SK-N-SH (cell line): ENCODE measurements at regions not wholly inside any gene's neighbourhood (a gene's known extent, or its start where the extent isn't known, plus 50 kb on each side); places are given as distances from the start of the nearest gene placed in this dataset.

Source experiments
- CTCF ChIA-PET: fragments of 300-600, 350-600 bp; formaldehyde crosslinking; extraction: SDS; loops from one replicate; lab custom pipeline; 2021; lab: Yijun Ruan, JAX
- POLR2A ChIA-PET: fragments of 350-600 bp; sonication (Branson Sonifier 250); formaldehyde crosslinking; extraction: SDS; loops from one replicate; lab custom pipeline; 2020; ENCODE audit warnings: antibody characterized with exemption, inconsistent platforms; lab: Yijun Ruan, JAX
- DNase-seq: peaks from one replicate; pipeline ENCODE4 v3.0.0; 2012
- H2AFZ ChIP-seq: fragments of 200-600 bp; sonication (generic); 2 replicates; pipeline ENCODE4 v1.8.1; 2016; ENCODE audit warnings: antibody characterized with exemption, mild to moderate bottlenecking, low read depth
- H3F3A ChIP-seq: fragments of 200-600 bp; sonication (generic); replicated peaks from 2 replicates; pipeline ENCODE3; 2016; ENCODE audit warnings: antibody characterized with exemption, mild to moderate bottlenecking; ENCODE audit not compliant: insufficient read depth
- H3K27ac ChIP-seq, 2 experiments: fragments of 200-500 bp in 1 of 2; fragments of 200-600 bp in 1 of 2; sonication (Bioruptor generic) in 1 of 2; sonication (generic), shearing (Covaris generic) in 1 of 2; 2 replicates each; pipeline versions ENCODE4 v1.5.1 to v1.6.1; 2014 to 2016; ENCODE audit warnings: low read depth in 2 of 2, inconsistent platforms in 1 of 2, low read length in 1 of 2, mild to moderate bottlenecking in 1 of 2, mixed read lengths in 1 of 2
- H3K27me3 ChIP-seq: fragments of 200-600 bp; sonication (generic), shearing (Covaris generic); 2 replicates; pipeline ENCODE4 v1.6.1; 2016; ENCODE audit warnings: mixed run types; ENCODE audit not compliant: insufficient read depth
- H3K36me3 ChIP-seq, 2 experiments: fragments of 200-500 bp in 1 of 2; fragments of 200-600 bp in 1 of 2; sonication (Bioruptor generic) in 1 of 2; sonication (generic) in 1 of 2; replicated peaks in 1 of 2; 2 replicates each; pipeline versions ENCODE3 to v1.5.1; 2014 to 2016; ENCODE audit warnings: low read length in 1 of 2, mild to moderate bottlenecking in 1 of 2; ENCODE audit not compliant: insufficient read depth in 2 of 2, control insufficient read depth in 1 of 2
- H3K4me1 ChIP-seq, 2 experiments: fragments of 200-500 bp in 1 of 2; fragments of 200-600 bp in 1 of 2; sonication (Bioruptor generic) in 1 of 2; sonication (generic), shearing (Covaris generic) in 1 of 2; 2 replicates each; pipeline versions ENCODE4 v1.5.1 to v1.6.1; 2014 to 2016; ENCODE audit warnings: low read depth in 1 of 2, low read length in 1 of 2, mixed run types in 1 of 2; ENCODE audit not compliant: insufficient read depth in 2 of 2, control insufficient read depth in 1 of 2
- H3K4me2 ChIP-seq: fragments of 200-600 bp; sonication (generic), shearing (Covaris generic); 2 replicates; pipeline ENCODE4 v1.6.1; 2017; ENCODE audit warnings: mixed run types
- H3K4me3 ChIP-seq, 2 experiments: fragments of 200-500 bp in 1 of 2; fragments of 200-600 bp in 1 of 2; sonication (Bioruptor generic) in 1 of 2; sonication (generic), shearing (Covaris generic) in 1 of 2; 2 replicates each; pipeline versions ENCODE4 v1.5.1 to v1.8.1; 2014 to 2016; ENCODE audit warnings: low read depth in 2 of 2, inconsistent platforms in 1 of 2, low read length in 1 of 2, mild to moderate bottlenecking in 1 of 2, mixed read lengths in 1 of 2, moderate library complexity in 1 of 2
- H3K79me2 ChIP-seq: fragments of 200-600 bp; sonication (generic); 2 replicates; pipeline ENCODE4 v1.8.1; 2017; ENCODE audit warnings: mild to moderate bottlenecking; ENCODE audit not compliant: insufficient read depth
- H3K9ac ChIP-seq: fragments of 200-600 bp; sonication (generic); 2 replicates; pipeline ENCODE4 v1.6.1; 2017; ENCODE audit warnings: mixed run types
- H3K9me2 ChIP-seq: fragments of 200-600 bp; sonication (generic); 2 replicates; pipeline ENCODE4 v1.6.1; 2017; ENCODE audit warnings: mixed run types
- H3K9me3 ChIP-seq: fragments of 200-600 bp; sonication (generic); 2 replicates; pipeline ENCODE4 v1.6.1; 2017; ENCODE audit warnings: mixed run types, mild to moderate bottlenecking, moderate library complexity
- H4K20me1 ChIP-seq: fragments of 200-600 bp; sonication (generic); 2 replicates; pipeline ENCODE4 v1.6.1; 2017; ENCODE audit warnings: mild to moderate bottlenecking, mixed run types; ENCODE audit not compliant: insufficient read depth
- CHD2 ChIP-seq: fragments of 150-350 bp; IDR thresholded peaks from 2 replicates; pipeline ENCODE4 v1.6.1; 2018; ENCODE audit warnings: low read length; ENCODE audit not compliant: partially characterized antibody
- CTCF ChIP-seq: fragments of 200-600 bp; sonication (generic); IDR thresholded peaks from 2 replicates; pipeline ENCODE4 v1.6.1; 2017; ENCODE audit warnings: antibody characterized with exemption, mild to moderate bottlenecking, moderate library complexity
- EP300 ChIP-seq, 2 experiments: IDR thresholded peaks; 2 replicates each; pipeline versions ENCODE4 v1.4.0 to v1.6.1; 2012; ENCODE audit warnings: borderline replicate concordance in 1 of 2, low read depth in 1 of 2, low read length in 1 of 2
- EZH2phosphoT487 ChIP-seq: fragments of 200-600 bp; sonication (generic); IDR thresholded peaks from 2 replicates; pipeline ENCODE4 v1.6.1; 2017; ENCODE audit warnings: low read depth, mixed run types, mild to moderate bottlenecking, antibody characterized with exemption, moderate library complexity, borderline replicate concordance
- FOSL2 ChIP-seq: IDR thresholded peaks from 2 replicates; pipeline ENCODE4 v1.4.0; 2012; ENCODE audit warnings: low read depth, mild to moderate bottlenecking, moderate library complexity, borderline replicate concordance
- FOXJ3 ChIP-seq: sonication (generic); formaldehyde crosslinking; IDR thresholded peaks from 2 replicates; pipeline ENCODE4 v1.5.1; 2020; ENCODE audit warnings: mild to moderate bottlenecking, missing genetic modification reagents
- FOXM1 ChIP-seq: IDR thresholded peaks from 2 replicates; pipeline ENCODE4 v1.4.0; 2012; ENCODE audit warnings: low read depth, mild to moderate bottlenecking
- GABPA ChIP-seq: IDR thresholded peaks from 2 replicates; pipeline ENCODE4 v1.4.0; 2012; ENCODE audit warnings: low read depth, mild to moderate bottlenecking
- GATA2 ChIP-seq: sonication (generic); formaldehyde crosslinking; IDR thresholded peaks from 2 replicates; pipeline ENCODE4 v1.5.0; 2020; ENCODE audit warnings: mild to moderate bottlenecking, missing genetic modification reagents
- IRF3 ChIP-seq: fragments of 150-350 bp; IDR thresholded peaks from 2 replicates; pipeline ENCODE4 v1.6.1; 2016; ENCODE audit warnings: mild to moderate bottlenecking, low read depth, low read length
- MEF2A ChIP-seq: IDR thresholded peaks from 2 replicates; pipeline ENCODE4 v1.4.0; 2012; ENCODE audit warnings: low read depth, borderline replicate concordance
- PBX3 ChIP-seq: IDR thresholded peaks from 2 replicates; pipeline ENCODE4; 2012
- POLR2AphosphoS5 ChIP-seq: IDR thresholded peaks from 2 replicates; pipeline ENCODE4 v1.6.1; 2012; ENCODE audit warnings: low read depth, low read length
- REST ChIP-seq: IDR thresholded peaks from 2 replicates; pipeline ENCODE4 v1.6.1; 2012; ENCODE audit warnings: mild to moderate bottlenecking, low read depth, low read length, moderate library complexity
- SIN3A ChIP-seq: IDR thresholded peaks from 2 replicates; pipeline ENCODE4 v1.6.1; 2012; ENCODE audit warnings: low read depth, mild to moderate bottlenecking, low read length, moderate library complexity, borderline replicate concordance
- TCF12 ChIP-seq: IDR thresholded peaks from 2 replicates; pipeline ENCODE4 v1.4.0; 2012
- TEAD4 ChIP-seq: IDR thresholded peaks from 2 replicates; pipeline ENCODE4 v1.4.0; 2012; ENCODE audit warnings: mild to moderate bottlenecking, borderline replicate concordance; ENCODE audit not compliant: insufficient read depth
- USF1 ChIP-seq: IDR thresholded peaks from 2 replicates; pipeline ENCODE4 v1.4.0; 2012; ENCODE audit warnings: low read depth, borderline replicate concordance
- USF2 ChIP-seq: fragments of 150-350 bp; IDR thresholded peaks from 2 replicates; pipeline ENCODE4 v1.6.1; 2017; ENCODE audit warnings: antibody characterized with exemption, low read length, low read depth, borderline replicate concordance
- YY1 ChIP-seq: IDR thresholded peaks from 2 replicates; pipeline ENCODE4 v1.4.0; 2012; ENCODE audit warnings: low read depth, mild to moderate bottlenecking
- WGBS: methylation state at CpG from one replicate; pipeline ENCODE4 v1.1.6; 2017; ENCODE audit warnings: low lambda C conversion rate; 5-methylcytosine and 5-hydroxymethylcytosine counted together

GRCh38 chr16:75780669-75781068 is 54.4 kb upstream of the CPHXL start:
- CTCF ChIA-PET, result interaction anchor here (1.1 to 6.1 kb wide), 3 partner anchors 9 to 1390 kb away, joined by 4 to 44 read pairs (median 4); no protein-coding TSS in a partner anchor

More at GRCh38 chr16:75780669-75781068, 54.4 kb upstream of the CPHXL start:
- H4K20me1 ChIP-seq, result no peaks in the 10 kb centered on the region
- H3K4me2 ChIP-seq, result no peak overlapping the region
- H3K9me2 ChIP-seq, result no peaks in the 10 kb centered on the region
- H3K9ac ChIP-seq, result no peak overlapping the region
- H3K27me3 ChIP-seq, result no peaks in the 10 kb centered on the region
- no peak overlapping the region for H3K4me3 ChIP-seq
- H3K4me1 ChIP-seq, result no peaks in the 10 kb centered on the region
- no peak for DNase-seq
- H3K79me2 ChIP-seq, result no peaks in the 10 kb centered on the region
- H3K9me3 ChIP-seq, result no peaks in the 10 kb centered on the region
- no peaks in the 10 kb centered on the region for H3K36me3 ChIP-seq
- WGBS, result 0% methylated on average over 1 of the region's 1 CpG
- no peaks in the 10 kb centered on the region for H3F3A ChIP-seq
- TF ChIP-seq EP300 (IDR thresholded peaks at IDR 0.05; ENCODE audit: borderline replicate concordance in 1 of 2, low read depth in 1 of 2, low read length in 1 of 2) (no peak), CTCF (no peak), IRF3 (no peak), TEAD4 (no peak), FOXM1 (no peak), GATA2 (CRISPR knock-in tag) (no peak), TCF12 (no peak), FOXJ3 (CRISPR knock-in tag) (no peak), SIN3A (no peak), GABPA (no peak), CHD2 (no peak), YY1 (no peak), USF2 (no peak), FOSL2 (no peak), EZH2phosphoT487 (no peak), POLR2AphosphoS5 (no peak), MEF2A (no peak), PBX3 (no peak), REST (no peak), USF1 (no peak)
- POLR2A ChIA-PET, result no interaction called here
- no peak overlapping the region for H3K27ac ChIP-seq
- no peak overlapping the region for H2AFZ ChIP-seq
